GM19324 (cell line): ENCODE measurements at regions not wholly inside any gene's neighbourhood (a gene's known extent, or its start where the extent isn't known, plus 50 kb on each side); places are given as distances from the start of the nearest gene placed in this dataset.

Experiments
- ATAC-seq: cut with Tn5 transposase; IDR thresholded peaks from one replicate; pipeline ENCODE4 v1.9.1; 2021; ENCODE audit warnings: mild to moderate bottlenecking, moderate library complexity; ENCODE audit not compliant: unreplicated experiment, low FRiP score

DNA sequence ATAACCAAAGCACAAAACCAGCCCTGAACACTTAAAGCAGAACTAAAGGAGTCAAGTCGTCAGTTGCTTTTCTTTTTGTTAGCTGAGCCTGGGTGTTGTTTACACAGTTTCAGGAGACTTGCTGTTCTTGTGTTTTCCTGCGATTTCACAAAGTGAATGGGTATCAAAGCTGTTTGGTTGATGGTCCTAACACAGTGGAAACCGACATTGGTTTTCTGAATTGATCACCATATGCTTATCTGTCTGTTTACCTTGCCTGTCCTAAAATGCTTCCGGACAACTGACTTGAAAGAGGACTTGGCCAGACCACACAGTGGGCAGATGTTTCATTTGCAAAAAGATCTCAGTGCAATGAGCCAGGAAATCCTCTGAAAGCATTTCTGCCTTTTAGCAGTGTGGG lies 676.4 kb downstream of the PRELID2 start:
- no peak for ATAC-seq

DNA sequence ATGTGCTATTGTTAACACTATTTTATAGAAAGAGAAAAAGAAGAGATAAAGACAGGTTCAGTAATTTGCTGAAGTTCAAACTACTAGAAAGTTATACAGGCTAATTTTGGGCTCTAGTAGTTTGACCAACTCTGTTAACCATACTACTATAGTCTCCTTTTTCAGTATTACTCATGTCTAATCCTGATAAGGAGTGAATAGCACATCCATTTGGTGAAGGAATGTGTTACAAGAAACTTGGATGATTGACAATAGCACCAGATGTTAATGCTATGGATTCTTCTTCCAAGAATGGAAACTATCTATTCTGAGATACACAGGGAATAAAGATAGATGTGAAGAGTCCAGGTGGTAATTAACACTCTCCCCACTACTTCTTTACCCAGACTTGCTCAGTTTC lies 677.3 kb downstream of the PRELID2 start:
- no peak for ATAC-seq

DNA sequence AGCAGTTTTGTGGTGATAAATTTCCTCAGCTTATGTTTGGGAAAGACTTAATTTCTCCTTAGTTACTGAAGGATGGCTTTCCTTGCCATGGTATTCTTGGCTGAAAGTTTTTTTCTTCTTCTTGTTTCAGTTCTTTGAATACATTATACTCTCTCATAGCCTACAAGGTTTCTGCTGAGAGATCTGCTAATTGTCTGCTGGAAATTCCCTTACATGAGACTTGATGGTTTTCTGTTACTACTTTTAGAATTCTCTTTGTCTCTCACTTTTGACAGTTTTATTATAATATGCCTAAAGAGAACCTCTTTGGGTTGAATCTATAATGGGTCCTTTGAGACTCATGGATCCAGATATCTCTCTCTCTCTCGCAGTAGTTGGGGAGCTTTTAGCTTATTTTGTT lies 693.6 kb downstream of the PRELID2 start:
- ATAC-seq: no peak

DNA sequence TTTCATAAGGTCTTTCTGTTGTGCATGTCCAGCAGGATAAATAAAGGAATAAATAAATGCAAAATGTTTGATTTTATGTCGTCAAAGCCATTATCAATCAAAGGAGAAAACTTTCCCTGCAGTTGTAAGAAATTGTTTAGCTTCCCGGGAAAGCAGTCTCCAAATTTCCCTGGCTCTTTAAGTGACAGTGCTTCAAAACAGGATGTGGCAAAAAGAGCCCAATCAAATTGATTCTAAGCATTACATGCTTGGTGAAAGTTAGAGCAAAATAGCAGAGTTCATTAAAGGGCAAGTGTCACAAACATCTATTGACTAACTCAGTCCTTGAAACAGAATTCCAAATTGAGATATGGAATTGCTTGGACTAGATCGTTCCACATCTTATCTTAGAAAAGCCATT lies 704.1 kb downstream of the PRELID2 start:
- ATAC-seq: no peak

DNA sequence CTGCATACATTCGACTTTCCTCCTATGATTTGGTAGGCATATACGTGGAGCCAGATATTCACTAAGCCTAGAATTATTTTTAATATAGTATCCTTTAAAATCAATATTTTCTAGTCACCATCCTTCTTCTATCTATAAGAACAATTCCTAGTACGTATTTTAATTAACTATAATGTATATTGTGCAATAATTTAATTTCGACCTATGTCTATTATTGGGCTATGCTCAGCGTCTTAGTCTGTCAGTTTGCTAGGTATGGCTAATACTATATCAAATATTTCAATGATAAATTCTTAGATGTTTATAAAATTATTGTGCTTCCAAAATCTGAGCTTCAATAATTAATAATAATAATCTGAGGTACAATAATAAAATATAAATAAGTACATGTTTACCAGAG lies 705.3 kb downstream of the PRELID2 start:
- ATAC-seq: no peak

DNA sequence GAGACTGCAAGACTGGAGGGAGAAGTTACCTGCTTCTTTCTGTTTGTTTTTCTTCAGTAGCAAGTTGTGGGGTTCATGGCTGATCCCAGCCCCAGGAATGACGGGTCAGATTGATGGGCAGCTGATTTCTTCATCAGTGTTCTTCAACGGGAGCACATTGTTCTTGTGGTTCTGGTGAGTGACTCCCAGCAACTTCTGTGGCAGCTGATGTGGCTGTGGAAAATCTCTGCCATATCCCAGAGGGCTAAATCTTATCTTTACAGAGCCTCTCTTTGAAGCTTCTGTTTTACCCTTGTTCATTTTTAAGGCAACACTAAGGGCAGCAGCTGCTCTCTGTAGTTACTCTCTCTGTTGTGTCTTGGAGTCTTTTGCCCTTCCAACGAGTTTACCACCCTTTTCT lies 710.3 kb downstream of the PRELID2 start:
- ATAC-seq: no peak

DNA sequence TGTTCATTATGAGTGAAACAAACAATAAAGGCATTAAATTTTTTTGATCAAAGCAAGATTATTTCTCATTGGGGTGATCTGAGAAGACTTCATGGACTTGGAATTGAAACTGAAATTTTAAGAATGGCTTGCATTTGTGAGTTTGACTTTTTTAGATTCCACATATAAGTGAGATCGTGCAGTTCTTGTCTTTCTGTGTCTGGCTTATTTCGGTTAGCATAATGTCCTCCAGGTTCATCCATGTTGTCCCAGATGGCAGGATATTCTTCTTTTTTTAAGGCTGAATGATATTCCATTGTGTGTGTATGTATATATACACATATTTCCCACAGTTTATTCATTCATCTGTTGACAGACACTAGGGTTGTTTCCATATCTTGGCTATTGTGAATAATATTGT lies 716.5 kb downstream of the PRELID2 start:
- ATAC-seq: no peak

DNA sequence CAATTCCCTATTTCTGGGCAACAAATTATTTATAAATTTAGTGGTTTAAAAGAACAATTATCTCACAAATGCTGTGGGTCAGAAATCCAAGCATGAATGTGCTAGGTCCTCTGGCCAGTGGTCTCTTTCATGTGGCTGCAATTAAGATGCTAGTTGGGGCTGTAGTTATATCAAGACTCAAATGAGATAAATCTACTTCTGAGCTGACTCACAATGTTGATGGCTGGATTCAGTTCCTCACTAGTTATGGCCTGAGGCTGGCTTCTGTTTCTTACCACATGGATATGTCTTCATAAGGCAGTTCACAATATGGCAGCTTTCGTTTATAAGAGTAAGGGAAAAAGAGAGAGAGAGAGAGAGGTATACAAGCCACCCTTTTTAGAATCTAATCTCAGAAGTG lies 717.0 kb downstream of the PRELID2 start:
- no peak for ATAC-seq

DNA sequence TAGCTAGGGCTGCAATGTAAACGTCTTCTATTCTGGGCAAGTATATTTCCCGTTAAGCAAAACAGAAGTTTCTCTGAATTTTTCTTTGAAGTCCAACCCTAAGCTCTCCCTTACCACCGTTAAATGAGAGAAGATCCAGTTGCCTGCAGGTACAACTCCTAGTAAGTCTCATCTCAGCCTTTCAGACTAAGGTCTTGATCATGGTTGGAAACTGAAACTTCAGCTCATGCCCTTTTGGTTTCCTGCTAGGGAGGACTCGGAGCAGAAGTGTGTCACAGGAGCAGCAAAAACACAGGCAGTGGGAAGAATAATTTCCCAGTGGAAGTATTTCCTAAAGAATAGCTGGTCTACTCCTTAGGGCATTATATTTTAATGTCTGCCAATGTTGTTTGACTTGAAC lies 717.9 kb downstream of the PRELID2 start:
- ATAC-seq: no peak

DNA sequence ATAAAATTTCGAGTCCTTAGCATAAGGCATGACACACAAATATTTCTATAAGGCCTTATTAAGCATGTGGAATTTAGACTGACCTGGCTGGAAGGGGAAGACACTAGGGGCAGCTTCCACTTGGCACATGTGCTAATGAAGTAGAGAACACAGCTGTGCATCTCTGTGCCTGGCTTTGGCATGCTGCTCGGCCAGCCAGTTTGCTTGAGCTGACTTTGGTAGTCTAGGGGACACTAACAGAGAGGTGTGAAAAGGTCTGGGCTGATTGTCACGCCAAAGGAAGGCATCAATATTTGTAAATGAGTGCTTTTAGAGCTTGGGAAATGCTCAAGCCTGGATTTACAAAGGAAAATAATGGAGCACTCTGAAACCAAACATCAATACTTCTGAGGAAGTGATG lies 723.7 kb downstream of the PRELID2 start:
- ATAC-seq: no peak

DNA sequence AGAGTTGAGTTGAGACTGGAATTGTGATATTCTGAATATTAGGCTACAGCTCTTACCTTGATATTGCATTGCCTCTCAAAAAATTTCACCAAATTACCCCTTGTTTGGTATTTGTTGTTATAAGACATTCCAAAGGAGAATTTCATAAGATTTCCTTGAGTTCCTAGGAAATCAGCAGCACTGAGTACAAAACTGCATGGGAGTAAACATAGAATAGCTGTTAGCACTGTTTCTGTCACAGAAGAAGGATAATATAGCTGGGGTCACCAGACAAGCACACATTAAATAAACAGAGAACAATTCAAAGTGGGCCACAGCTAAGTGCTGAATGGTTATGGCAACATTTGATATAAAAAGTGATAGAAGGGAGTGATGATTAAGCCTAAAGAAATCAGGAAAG lies 724.3 kb downstream of the PRELID2 start:
- ATAC-seq: no peak

DNA sequence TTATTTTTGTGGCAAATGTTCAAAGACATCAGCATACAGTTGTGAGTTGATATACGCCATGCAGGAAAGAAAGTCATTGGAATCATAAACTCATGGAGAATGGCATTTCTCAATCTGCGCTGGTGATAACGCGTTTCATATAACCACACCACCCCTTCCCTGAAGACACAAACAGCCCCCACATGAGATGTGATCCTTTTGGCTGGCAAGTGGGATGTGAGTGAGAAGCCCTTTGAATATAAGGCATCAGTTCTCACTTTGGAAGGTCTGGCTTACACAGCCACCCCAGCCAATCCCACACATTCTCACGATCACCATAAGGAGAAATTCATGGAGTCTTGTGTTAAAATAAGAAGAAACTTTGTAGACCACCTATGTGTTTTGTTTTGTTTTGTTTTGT lies 725.0 kb downstream of the PRELID2 start:
- no peak for ATAC-seq

DNA sequence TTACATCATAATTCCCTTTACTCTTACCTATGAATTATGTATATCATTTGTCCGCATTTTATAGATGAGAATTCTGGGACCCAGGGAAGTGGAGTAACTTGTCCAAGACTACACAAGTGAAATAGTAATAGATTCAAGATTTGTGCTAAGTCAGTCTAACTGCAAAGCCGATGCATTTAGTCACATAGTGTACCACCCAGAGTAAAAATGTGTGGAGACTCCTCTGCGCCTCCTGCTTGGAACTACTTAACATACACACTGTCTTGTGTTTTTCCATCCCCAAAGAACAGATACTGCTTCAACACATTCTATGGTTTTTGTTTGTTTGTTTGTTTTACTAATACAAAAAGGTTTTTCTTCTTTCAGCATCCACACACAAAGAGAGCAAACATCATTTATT lies 729.8 kb downstream of the PRELID2 start:
- ATAC-seq: no peak

DNA sequence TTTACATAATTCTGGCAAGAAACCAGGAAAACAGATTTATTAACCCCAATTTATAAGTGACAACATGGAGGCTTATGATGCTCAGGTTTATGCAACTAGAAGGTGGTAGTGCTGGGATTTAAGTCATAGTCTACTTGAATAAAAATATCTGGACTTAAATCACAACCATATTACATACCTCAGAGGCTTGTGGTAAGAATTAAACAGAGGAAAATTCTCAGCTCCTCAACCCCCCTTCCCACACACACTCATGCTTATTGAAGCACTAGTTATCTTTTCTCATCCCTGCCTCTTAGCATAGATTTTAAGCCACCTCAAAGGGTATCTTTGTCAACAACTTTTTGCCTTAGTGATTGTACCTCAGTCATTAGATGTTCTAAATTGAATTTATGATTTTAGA lies 731.0 kb downstream of the PRELID2 start:
- ATAC-seq: no peak

DNA sequence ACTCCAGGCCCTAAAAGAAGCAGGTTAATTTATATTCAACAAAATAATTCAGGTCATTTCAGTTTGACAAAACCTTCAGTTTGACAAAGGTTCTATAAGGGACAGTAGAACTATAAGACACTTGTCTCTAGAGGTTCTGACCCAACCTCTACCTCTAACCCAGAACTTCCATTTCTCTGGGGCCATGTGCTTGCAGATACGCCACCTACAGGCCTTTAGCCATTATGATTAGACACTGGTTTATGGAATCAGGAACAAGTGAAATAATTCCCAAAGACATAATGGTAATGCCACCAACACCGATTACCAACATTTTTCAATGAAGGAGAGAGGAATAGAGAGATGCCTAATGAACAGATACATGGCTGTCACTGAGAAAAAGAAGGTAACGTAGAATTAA lies 733.9 kb downstream of the PRELID2 start:
- no peak for ATAC-seq

DNA sequence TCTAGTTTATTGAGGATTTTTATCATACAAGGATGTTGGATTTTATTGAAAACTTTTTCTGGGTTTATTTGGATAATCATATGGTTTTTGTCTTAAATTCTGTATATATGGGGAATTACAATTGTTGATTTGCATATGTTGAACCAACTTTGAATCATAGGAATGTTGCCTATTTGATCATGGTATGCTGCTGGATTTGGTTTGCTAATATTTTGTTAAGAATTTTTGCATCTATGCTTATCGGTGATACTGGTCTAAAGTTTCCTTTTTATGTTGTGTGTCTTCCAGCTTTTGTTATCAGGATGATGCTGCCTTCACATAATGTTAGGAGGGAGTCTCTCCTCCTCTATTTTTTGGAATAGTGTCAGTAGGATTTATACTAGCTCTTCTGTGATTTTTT lies 745.0 kb downstream of the PRELID2 start:
- no peak for ATAC-seq

DNA sequence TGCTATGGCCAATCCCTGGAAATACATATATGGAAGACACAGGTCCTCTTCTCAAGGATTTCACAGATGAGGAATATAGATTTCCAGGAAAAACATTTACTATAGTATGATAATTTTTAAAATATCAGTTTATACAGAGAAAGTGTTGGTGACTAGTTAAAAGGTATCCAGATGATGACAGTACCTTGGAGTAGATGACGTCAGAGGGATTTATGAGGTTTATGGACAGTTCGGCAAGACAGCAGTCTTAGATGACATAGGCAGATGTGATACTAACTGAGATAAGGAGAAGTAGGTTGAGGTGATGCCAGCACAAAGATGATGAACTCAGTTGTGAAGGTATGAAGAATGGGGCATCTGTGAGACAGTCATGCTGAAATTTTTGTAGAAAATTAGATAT lies 750.3 kb downstream of the PRELID2 start:
- ATAC-seq: no peak

DNA sequence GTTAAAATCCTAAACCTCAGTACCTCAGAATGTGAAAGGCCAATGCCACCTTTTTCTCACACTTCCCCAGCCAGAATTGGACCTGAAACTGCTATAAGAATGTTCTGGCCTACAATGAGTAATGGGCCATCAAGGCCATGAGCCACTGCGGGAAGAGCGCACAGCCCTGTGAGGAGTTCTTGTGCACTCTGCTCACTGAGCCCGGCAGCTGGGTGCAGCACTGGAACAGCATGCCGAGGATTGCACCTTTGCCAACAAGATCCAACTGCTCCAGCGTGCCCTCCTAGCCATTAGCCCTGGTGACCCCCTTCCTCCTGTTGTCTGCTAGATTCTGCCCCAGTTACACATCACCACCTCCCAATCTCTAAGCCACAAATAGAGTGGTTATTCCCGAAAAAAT lies 758.1 kb downstream of the PRELID2 start:
- no peak for ATAC-seq

DNA sequence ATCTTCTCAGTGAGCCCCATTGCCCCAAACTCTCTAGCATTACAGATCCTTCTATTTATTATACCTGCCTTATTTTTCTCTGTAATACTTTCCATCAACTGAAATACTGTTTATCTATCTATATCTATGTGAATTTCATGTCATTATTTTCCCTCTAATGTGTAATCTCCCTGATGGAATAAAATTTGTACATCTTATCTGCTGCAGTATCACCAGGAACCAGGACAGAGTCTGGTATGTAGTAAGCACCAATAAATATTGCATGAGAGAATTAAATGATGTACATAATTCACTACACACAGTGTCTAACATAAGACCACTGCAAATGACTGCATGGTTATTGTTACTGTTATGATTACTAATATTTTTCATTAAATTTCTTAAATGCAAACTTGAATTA lies 759.1 kb downstream of the PRELID2 start:
- ATAC-seq: no peak

DNA sequence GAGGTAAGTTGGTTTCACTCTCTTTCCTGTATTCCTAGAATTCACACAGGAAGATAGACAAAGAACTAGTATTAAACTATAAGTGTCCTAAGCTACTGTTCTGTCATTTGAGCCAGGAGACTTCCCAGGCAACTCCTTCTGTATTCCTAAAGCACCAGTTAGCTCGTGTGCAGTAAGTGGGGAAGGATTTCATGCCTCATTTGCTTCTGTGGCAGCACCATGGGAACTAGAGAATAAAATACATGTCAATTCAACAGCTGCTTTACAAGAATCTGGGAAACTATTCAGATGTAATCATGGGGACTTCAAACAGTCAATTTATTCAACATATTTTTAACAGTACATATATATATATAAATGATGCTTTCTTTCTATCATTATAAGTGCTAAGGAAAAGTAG lies 762.3 kb downstream of the PRELID2 start:
- ATAC-seq: no peak

DNA sequence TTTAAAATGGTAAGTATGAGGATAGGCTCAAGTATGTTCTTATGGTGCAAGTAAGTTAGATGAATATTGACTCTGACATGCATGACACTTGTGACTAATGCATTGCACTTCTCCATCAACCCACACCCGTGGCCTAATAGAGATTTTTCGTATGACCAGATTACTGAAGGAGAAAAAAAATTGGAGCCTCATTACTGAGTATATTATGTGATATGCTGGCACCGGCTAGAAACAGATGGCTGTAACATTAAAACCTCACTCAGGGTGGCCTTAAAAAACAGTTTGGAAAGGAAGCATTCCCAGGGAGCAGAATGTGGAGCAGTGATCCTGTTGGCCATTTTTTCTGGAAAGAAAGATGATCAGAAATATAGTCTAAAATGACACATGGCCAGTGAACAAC lies 766.4 kb downstream of the PRELID2 start:
- ATAC-seq: no peak

DNA sequence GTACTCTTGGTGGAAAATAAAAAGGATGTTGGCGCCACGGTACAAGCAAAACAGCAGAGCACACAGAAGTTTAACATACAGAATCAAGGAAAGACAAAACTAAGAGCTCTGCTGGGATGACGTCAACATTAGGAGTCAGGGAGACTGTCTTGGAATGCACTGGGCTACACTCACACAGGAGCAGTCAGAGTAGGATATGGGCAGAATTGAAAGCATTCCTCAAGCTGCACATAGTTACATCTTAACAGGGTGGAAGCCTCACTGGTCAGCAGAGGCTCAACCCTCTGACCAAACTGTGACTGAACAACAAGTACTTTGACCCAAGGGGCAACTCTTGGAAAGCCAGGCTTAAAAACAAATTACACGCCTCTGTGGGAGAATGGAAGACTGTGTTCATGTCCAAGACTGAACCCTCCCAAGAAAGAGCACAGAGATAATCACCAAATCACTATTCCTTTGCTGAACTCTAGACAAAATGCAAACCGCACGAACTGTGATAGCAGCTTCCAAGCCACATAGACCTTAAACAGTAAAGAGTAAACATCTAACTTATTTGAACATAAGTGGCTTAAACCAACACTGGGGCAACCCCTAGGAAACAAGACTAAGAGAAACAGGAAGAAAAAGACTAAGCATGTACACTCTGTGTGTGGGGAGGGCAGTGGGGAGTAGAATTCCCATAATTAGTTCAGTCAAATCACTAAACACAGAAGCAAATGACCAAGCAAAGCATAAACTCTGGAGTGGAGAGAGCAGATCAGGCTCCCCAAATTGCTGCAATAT lies 772.7 kb downstream of the PRELID2 start:
- no peak for ATAC-seq

DNA sequence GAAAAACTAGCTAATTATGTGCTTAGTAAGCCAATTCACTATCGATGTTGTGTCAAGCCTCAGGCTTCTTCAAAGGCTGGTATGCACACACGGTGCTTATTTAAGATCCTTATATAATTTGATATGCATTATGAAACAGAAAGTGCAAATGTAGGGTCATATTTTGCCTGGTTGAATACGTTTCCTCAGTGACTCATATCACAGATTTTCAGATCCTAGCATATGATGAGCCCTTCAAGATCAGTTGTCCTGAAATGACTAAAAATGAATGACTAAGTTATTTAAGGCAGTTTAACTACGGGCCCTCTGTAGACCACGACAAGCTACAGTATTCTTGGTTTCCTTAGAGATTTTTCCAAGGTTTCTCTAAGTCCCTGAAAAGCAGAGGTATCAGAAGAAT lies 778.3 kb downstream of the PRELID2 start:
- no peak for ATAC-seq
